WTC11 (cell line): ENCODE measurements at regions not wholly inside any gene's neighbourhood (a gene's known extent, or its start where the extent isn't known, plus 50 kb on each side); places are given as distances from the start of the nearest gene placed in this dataset.

Experiments
- ATAC-seq: fragments of 200-7000 bp; cut with Tn5 transposase; 2 replicates; pipeline ENCODE4 v1.10.0; 2021; ENCODE audit warnings: mild to moderate bottlenecking, moderate library complexity
- CTCF ChIA-PET: fragments of 300-600 bp; sonication (Branson Sonifier 250); formaldehyde crosslinking; loops from one replicate; lab custom pipeline; 2021; ENCODE audit warnings: antibody characterized with exemption; lab: Charles Lee
- POLR2A ChIA-PET: fragments of 350-600 bp; sonication (Branson Sonifier 250); formaldehyde crosslinking; loops from one replicate; lab custom pipeline; 2021; ENCODE audit warnings: antibody characterized with exemption; lab: Charles Lee
- DNase-seq: peaks from one replicate; pipeline ENCODE4 v3.0.0; 2021; ENCODE audit warnings: low spot score
- H3K27ac Mint-ChIP-seq: 2 replicates; pipeline ENCODE4 v1.8.0; 2021; ENCODE audit warnings: mixed read lengths
- H3K27me3 Mint-ChIP-seq: 2 replicates; pipeline ENCODE4 v1.8.0; 2021; ENCODE audit warnings: low read depth, mild to moderate bottlenecking, moderate library complexity, mixed read lengths
- H3K36me3 Mint-ChIP-seq: 2 replicates; pipeline ENCODE4 v1.8.0; 2021; ENCODE audit warnings: mixed read lengths
- H3K4me1 Mint-ChIP-seq: 2 replicates; pipeline ENCODE4 v1.8.0; 2022; ENCODE audit warnings: mixed read lengths
- H3K4me3 Mint-ChIP-seq: 2 replicates; pipeline ENCODE4 v1.8.0; 2021; ENCODE audit warnings: mild to moderate bottlenecking, moderate library complexity, mixed read lengths
- H3K9me3 Mint-ChIP-seq: 2 replicates; pipeline ENCODE4 v1.8.0; 2021; ENCODE audit warnings: mixed read lengths
- CREM ChIP-seq: sonication (generic); formaldehyde crosslinking; IDR thresholded peaks from 2 replicates; pipeline ENCODE4 v1.8.1; 2022; ENCODE audit warnings: mild to moderate bottlenecking, missing genetic modification reagents, moderate library complexity
- ELF4 ChIP-seq: sonication (generic); formaldehyde crosslinking; IDR thresholded peaks from 2 replicates; pipeline ENCODE4 v1.8.1; 2022; ENCODE audit warnings: low read depth, mild to moderate bottlenecking, moderate library complexity, missing genetic modification reagents
- EMX1 ChIP-seq: fragments of 250-450 bp; sonication (Bioruptor Pico); IDR thresholded peaks from 2 replicates; pipeline ENCODE4 v1.8.0; 2021; ENCODE audit warnings: mild to moderate bottlenecking
- ETV6 ChIP-seq: sonication (generic); formaldehyde crosslinking; IDR thresholded peaks from 2 replicates; pipeline ENCODE4 v1.8.1; 2022; ENCODE audit warnings: mild to moderate bottlenecking, missing genetic modification reagents
- FOXP1 ChIP-seq: sonication (generic); formaldehyde crosslinking; IDR thresholded peaks from 2 replicates; pipeline ENCODE4 v1.8.0; 2022; ENCODE audit warnings: missing genetic modification reagents, mild to moderate bottlenecking, moderate library complexity, borderline replicate concordance
- GABPB1 ChIP-seq: sonication (generic); formaldehyde crosslinking; IDR thresholded peaks from 2 replicates; pipeline ENCODE4 v1.8.1; 2023; ENCODE audit warnings: mild to moderate bottlenecking, missing genetic modification reagents
- HMGA2 ChIP-seq: fragments of 250-450 bp; sonication (Bioruptor Pico); IDR thresholded peaks from 2 replicates; pipeline ENCODE4 v1.4.0; 2021; ENCODE audit warnings: mild to moderate bottlenecking, moderate library complexity
- NR2C2 ChIP-seq: sonication (generic); formaldehyde crosslinking; IDR thresholded peaks from 2 replicates; pipeline ENCODE4 v1.8.0; 2022; ENCODE audit warnings: mild to moderate bottlenecking, missing genetic modification reagents
- RELA ChIP-seq: sonication (generic); formaldehyde crosslinking; IDR thresholded peaks from 2 replicates; pipeline ENCODE4 v1.8.1; 2022; ENCODE audit warnings: missing genetic modification reagents, mild to moderate bottlenecking, borderline replicate concordance
- RORB ChIP-seq: fragments of 250-450 bp; sonication (Bioruptor Pico); IDR thresholded peaks from 2 replicates; pipeline ENCODE4 v1.9.0; 2021; ENCODE audit warnings: mild to moderate bottlenecking
- SMAD3 ChIP-seq: sonication (generic); formaldehyde crosslinking; IDR thresholded peaks from 2 replicates; pipeline ENCODE4 v1.8.0; 2022; ENCODE audit warnings: missing genetic modification reagents, mild to moderate bottlenecking, borderline replicate concordance
- SMAD4 ChIP-seq: sonication (generic); formaldehyde crosslinking; IDR thresholded peaks from 2 replicates; pipeline ENCODE4 v1.8.0; 2022; ENCODE audit warnings: mild to moderate bottlenecking, missing genetic modification reagents
- ZBTB21 ChIP-seq: sonication (generic); formaldehyde crosslinking; IDR thresholded peaks from 2 replicates; pipeline ENCODE4 v1.8.1; 2023; ENCODE audit warnings: mild to moderate bottlenecking, missing genetic modification reagents, borderline replicate concordance
- ZNF219 ChIP-seq: sonication (generic); formaldehyde crosslinking; IDR thresholded peaks from 2 replicates; pipeline ENCODE4 v1.8.0; 2023; ENCODE audit warnings: missing genetic modification reagents, mild to moderate bottlenecking, borderline replicate concordance
- TF ChIP-seq, protein P1 (sequence below): sonication (generic); formaldehyde crosslinking; IDR thresholded peaks from 2 replicates; pipeline ENCODE4 v1.8.0; 2023; ENCODE audit warnings: missing genetic modification reagents
- TF ChIP-seq, protein P2 (sequence below): sonication (generic); formaldehyde crosslinking; IDR thresholded peaks from 2 replicates; pipeline ENCODE4 v1.8.0; 2022; ENCODE audit warnings: mild to moderate bottlenecking, missing genetic modification reagents
- TF ChIP-seq, protein P3 (sequence below): sonication (generic); formaldehyde crosslinking; IDR thresholded peaks from 2 replicates; pipeline ENCODE4 v1.8.0; 2022; ENCODE audit warnings: mild to moderate bottlenecking, missing genetic modification reagents
- TF ChIP-seq, protein P4 (sequence below): sonication (generic); formaldehyde crosslinking; IDR thresholded peaks from 2 replicates; pipeline ENCODE4 v1.8.1; 2022; ENCODE audit warnings: mild to moderate bottlenecking, missing genetic modification reagents, moderate library complexity, borderline replicate concordance
- TF ChIP-seq, protein P5 (sequence below): fragments of 250-450 bp; sonication (Bioruptor Pico); IDR thresholded peaks from 2 replicates; pipeline ENCODE4 v2.1.2; 2022; ENCODE audit warnings: mild to moderate bottlenecking, moderate library complexity
- TF ChIP-seq, protein P6 (sequence below): sonication (generic); formaldehyde crosslinking; IDR thresholded peaks from 2 replicates; pipeline ENCODE4 v1.8.0; 2023; ENCODE audit warnings: mild to moderate bottlenecking, missing genetic modification reagents
- TF ChIP-seq, protein P7 (sequence below): sonication (generic); formaldehyde crosslinking; IDR thresholded peaks from 2 replicates; pipeline ENCODE4 v1.8.1; 2022; ENCODE audit warnings: mild to moderate bottlenecking, moderate library complexity, missing genetic modification reagents

DNA sequence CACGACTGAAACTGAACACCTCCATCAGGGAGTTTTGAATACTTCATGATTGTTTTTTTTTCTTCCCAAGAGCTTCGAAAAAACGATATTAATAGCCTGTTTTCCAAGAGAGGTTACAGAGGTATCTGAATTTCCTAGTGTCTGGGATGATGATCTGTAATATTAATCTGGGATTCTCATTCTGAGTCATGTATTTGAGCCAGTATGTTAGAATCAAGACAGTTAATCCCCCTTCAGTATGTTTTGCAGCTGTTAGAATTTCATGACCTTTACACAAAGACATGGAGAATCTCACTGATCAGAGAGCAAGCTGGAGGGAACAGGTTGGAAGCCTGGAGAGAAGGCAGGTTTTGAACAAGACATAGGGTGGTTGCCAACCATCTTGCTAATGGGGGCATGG, 234.5 kb upstream of the GAP43 start:
- Mint-ChIP-seq H3K4me1 (peaks cover 51% of the 10 kb centered on the region), H3K9me3 (0 out of 2 replicates have a peak, but pooled peaks cover 3% of the 10 kb centered on the region), H3K4me3 (no peak overlapping the region), H3K36me3 (no peaks in the 10 kb centered on the region), H3K27me3 (no peaks in the 10 kb centered on the region), H3K27ac (no peak overlapping the region)
- no peak for ATAC-seq
- ChIA-PET POLR2A (interaction anchor here (0.6 to 0.9 kb wide), 4 partner anchors 83 to 1366 kb away, joined by 3 to 10 read pairs (median 5); no protein-coding TSS in a partner anchor), CTCF (interaction anchor here (0.6 to 0.9 kb wide), 4 partner anchors 11 to 1369 kb away, joined by 3 to 7 read pairs (median 3); no protein-coding TSS in a partner anchor)
- DNase-seq, result no peak
- TF ChIP-seq GABPB1 (no peak), ZBTB21 (no peak), SMAD4 (CRISPR knock-in tag) (no peak), ELF4 (CRISPR knock-in tag) (no peak), FOXP1 (no peak)
- TF ChIP-seq, protein P1, sequence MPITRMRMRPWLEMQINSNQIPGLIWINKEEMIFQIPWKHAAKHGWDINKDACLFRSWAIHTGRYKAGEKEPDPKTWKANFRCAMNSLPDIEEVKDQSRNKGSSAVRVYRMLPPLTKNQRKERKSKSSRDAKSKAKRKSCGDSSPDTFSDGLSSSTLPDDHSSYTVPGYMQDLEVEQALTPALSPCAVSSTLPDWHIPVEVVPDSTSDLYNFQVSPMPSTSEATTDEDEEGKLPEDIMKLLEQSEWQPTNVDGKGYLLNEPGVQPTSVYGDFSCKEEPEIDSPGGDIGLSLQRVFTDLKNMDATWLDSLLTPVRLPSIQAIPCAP (CRISPR knock-in tag), result no peak
- TF ChIP-seq, protein P2, sequence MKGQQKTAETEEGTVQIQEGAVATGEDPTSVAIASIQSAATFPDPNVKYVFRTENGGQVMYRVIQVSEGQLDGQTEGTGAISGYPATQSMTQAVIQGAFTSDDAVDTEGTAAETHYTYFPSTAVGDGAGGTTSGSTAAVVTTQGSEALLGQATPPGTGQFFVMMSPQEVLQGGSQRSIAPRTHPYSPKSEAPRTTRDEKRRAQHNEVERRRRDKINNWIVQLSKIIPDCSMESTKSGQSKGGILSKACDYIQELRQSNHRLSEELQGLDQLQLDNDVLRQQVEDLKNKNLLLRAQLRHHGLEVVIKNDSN, result no peak
- TF ChIP-seq, protein P3, sequence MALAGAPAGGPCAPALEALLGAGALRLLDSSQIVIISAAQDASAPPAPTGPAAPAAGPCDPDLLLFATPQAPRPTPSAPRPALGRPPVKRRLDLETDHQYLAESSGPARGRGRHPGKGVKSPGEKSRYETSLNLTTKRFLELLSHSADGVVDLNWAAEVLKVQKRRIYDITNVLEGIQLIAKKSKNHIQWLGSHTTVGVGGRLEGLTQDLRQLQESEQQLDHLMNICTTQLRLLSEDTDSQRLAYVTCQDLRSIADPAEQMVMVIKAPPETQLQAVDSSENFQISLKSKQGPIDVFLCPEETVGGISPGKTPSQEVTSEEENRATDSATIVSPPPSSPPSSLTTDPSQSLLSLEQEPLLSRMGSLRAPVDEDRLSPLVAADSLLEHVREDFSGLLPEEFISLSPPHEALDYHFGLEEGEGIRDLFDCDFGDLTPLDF (CRISPR knock-in tag), result no peak
- TF ChIP-seq, all 79 proteins: peak for 0

DNA sequence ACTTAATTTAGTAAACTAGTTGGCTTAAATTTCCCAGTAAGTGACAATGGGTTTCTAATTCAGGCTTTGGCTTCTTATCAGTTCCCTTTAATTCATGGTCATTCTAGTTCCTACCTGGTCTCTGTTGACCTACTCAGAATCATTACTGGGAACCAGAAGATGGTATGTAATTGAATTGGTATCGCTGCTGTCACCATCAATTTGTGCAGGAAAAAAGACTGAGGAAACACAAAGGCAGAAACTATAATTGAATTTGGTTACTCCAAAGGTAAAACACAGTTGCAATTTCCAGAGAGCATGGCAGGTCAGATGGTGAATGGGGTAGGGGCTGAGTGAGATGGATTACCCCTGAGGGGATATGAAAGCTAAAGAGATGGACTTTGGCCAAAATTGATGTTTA, 226.5 kb upstream of the GAP43 start:
- POLR2A ChIA-PET, result no interaction called here
- H3K36me3 Mint-ChIP-seq, result no peaks in the 10 kb centered on the region
- TF ChIP-seq, protein P4, sequence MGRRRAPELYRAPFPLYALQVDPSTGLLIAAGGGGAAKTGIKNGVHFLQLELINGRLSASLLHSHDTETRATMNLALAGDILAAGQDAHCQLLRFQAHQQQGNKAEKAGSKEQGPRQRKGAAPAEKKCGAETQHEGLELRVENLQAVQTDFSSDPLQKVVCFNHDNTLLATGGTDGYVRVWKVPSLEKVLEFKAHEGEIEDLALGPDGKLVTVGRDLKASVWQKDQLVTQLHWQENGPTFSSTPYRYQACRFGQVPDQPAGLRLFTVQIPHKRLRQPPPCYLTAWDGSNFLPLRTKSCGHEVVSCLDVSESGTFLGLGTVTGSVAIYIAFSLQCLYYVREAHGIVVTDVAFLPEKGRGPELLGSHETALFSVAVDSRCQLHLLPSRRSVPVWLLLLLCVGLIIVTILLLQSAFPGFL (CRISPR knock-in tag), result no peak
- no peak for TF ChIP-seq EMX1
- TF ChIP-seq, all 79 proteins: peak for 0
- Mint-ChIP-seq H3K27ac (no peak overlapping the region), H3K27me3 (no peaks in the 10 kb centered on the region), H3K4me3 (no peak overlapping the region), H3K9me3 (0 out of 2 replicates have a peak, but pooled peaks cover 3% of the 10 kb centered on the region), H3K4me1 (peaks cover 21% of the 10 kb centered on the region)
- no peak for DNase-seq
- no peak for ATAC-seq
- CTCF ChIA-PET, result no interaction called here

DNA sequence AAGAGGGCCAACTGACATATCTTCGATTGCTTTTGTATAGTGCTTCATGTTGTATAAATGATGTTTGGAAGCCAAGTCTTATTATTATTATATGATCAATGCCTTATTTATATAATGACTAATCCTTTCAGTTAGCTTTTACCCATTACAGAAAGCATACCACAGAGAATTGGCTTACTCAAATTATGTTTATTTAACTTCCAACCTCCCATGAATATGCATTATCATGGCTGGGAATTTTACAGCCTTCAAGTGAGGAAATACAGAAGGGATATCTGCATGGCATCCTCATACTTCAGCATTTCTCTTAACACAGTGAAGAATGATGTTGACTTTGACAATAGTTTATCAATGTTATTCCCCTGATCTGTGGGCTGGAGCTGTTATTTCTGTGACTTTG, 225.9 kb upstream of the GAP43 start:
- ChIA-PET CTCF (no interaction called here), POLR2A (no interaction called here)
- H3K27ac Mint-ChIP-seq, result no peak overlapping the region
- H3K36me3 Mint-ChIP-seq, result no peaks in the 10 kb centered on the region
- peaks cover 21% of the 10 kb centered on the region for H3K4me1 Mint-ChIP-seq
- H3K27me3 Mint-ChIP-seq, result no peaks in the 10 kb centered on the region
- H3K4me3 Mint-ChIP-seq, result no peak overlapping the region
- ATAC-seq, result no peak
- no peak for DNase-seq
- 0 out of 2 replicates have a peak, but pooled peaks cover 3% of the 10 kb centered on the region for H3K9me3 Mint-ChIP-seq
- TF ChIP-seq, protein P5, sequence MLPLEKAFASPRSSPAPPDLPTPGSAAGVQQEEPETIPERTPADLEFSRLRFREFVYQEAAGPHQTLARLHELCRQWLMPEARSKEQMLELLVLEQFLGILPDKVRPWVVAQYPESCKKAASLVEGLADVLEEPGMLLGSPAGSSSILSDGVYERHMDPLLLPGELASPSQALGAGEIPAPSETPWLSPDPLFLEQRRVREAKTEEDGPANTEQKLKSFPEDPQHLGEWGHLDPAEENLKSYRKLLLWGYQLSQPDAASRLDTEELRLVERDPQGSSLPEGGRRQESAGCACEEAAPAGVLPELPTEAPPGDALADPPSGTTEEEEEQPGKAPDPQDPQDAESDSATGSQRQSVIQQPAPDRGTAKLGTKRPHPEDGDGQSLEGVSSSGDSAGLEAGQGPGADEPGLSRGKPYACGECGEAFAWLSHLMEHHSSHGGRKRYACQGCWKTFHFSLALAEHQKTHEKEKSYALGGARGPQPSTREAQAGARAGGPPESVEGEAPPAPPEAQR (CRISPR knock-in tag), result no peak
- no peak for TF ChIP-seq GABPB1
- TF ChIP-seq ETV6 (CRISPR knock-in tag), result no peak
- no peak for TF ChIP-seq HMGA2 (CRISPR knock-in tag)
- no peak for TF ChIP-seq RELA
- TF ChIP-seq NR2C2, result no peak
- TF ChIP-seq, protein P6, sequence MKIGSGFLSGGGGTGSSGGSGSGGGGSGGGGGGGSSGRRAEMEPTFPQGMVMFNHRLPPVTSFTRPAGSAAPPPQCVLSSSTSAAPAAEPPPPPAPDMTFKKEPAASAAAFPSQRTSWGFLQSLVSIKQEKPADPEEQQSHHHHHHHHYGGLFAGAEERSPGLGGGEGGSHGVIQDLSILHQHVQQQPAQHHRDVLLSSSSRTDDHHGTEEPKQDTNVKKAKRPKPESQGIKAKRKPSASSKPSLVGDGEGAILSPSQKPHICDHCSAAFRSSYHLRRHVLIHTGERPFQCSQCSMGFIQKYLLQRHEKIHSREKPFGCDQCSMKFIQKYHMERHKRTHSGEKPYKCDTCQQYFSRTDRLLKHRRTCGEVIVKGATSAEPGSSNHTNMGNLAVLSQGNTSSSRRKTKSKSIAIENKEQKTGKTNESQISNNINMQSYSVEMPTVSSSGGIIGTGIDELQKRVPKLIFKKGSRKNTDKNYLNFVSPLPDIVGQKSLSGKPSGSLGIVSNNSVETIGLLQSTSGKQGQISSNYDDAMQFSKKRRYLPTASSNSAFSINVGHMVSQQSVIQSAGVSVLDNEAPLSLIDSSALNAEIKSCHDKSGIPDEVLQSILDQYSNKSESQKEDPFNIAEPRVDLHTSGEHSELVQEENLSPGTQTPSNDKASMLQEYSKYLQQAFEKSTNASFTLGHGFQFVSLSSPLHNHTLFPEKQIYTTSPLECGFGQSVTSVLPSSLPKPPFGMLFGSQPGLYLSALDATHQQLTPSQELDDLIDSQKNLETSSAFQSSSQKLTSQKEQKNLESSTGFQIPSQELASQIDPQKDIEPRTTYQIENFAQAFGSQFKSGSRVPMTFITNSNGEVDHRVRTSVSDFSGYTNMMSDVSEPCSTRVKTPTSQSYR (CRISPR knock-in tag), result no peak
- TF ChIP-seq RORB (CRISPR knock-in tag), result no peak
- no peak for TF ChIP-seq ZBTB21
- no peak for TF ChIP-seq CREM (CRISPR knock-in tag)
- TF ChIP-seq SMAD3 (CRISPR knock-in tag), result no peak
- TF ChIP-seq, protein P4 (CRISPR knock-in tag), result no peak
- TF ChIP-seq, protein P7, sequence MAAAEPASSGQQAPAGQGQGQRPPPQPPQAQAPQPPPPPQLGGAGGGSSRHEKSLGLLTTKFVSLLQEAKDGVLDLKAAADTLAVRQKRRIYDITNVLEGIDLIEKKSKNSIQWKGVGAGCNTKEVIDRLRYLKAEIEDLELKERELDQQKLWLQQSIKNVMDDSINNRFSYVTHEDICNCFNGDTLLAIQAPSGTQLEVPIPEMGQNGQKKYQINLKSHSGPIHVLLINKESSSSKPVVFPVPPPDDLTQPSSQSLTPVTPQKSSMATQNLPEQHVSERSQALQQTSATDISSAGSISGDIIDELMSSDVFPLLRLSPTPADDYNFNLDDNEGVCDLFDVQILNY, result no peak
- TF ChIP-seq ZNF219 (CRISPR knock-in tag), result no peak
